ENCODE measurements at regions not wholly inside any gene's neighbourhood (a gene's known extent, or its start where the extent isn't known, plus 50 kb on each side); places are given as distances from the start of the nearest gene placed in this dataset.

- TF ChIP-seq, protein P1, sequence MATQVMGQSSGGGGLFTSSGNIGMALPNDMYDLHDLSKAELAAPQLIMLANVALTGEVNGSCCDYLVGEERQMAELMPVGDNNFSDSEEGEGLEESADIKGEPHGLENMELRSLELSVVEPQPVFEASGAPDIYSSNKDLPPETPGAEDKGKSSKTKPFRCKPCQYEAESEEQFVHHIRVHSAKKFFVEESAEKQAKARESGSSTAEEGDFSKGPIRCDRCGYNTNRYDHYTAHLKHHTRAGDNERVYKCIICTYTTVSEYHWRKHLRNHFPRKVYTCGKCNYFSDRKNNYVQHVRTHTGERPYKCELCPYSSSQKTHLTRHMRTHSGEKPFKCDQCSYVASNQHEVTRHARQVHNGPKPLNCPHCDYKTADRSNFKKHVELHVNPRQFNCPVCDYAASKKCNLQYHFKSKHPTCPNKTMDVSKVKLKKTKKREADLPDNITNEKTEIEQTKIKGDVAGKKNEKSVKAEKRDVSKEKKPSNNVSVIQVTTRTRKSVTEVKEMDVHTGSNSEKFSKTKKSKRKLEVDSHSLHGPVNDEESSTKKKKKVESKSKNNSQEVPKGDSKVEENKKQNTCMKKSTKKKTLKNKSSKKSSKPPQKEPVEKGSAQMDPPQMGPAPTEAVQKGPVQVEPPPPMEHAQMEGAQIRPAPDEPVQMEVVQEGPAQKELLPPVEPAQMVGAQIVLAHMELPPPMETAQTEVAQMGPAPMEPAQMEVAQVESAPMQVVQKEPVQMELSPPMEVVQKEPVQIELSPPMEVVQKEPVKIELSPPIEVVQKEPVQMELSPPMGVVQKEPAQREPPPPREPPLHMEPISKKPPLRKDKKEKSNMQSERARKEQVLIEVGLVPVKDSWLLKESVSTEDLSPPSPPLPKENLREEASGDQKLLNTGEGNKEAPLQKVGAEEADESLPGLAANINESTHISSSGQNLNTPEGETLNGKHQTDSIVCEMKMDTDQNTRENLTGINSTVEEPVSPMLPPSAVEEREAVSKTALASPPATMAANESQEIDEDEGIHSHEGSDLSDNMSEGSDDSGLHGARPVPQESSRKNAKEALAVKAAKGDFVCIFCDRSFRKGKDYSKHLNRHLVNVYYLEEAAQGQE (IDR thresholded peaks at IDR 0.05; ENCODE audit: insufficient read depth in 1 of 2, low read depth in 2 of 2, low read length in 2 of 2): no peak
These were observed 267.6 kb upstream of the ARHGAP42 start for GRCh38 chr11:100419518-100419917.

GRCh38 chr11:100434821-100435641 is 252.1 kb upstream of the ARHGAP42 start:
- TF ChIP-seq, protein P1 (IDR thresholded peaks at IDR 0.05; ENCODE audit: insufficient read depth in 1 of 2, low read depth in 2 of 2, low read length in 2 of 2): no peak

- TF ChIP-seq SIN3A (IDR thresholded peaks at IDR 0.05; ENCODE audit: borderline replicate concordance, insufficient read depth, low read length) (no peak), POLR2AphosphoS5 (IDR thresholded peaks at IDR 0.05; ENCODE audit: low read depth, low read length) (no peak), TAF1 (IDR thresholded peaks at IDR 0.05; ENCODE audit: borderline replicate concordance, insufficient read depth, low read length) (no peak), FOXP2 (optimal IDR thresholded peaks at IDR 0.05; ENCODE audit: borderline replicate concordance, extremely low read depth, extremely low read length, insufficient read depth) (no peak)
- TF ChIP-seq, protein P1 (IDR thresholded peaks at IDR 0.05; ENCODE audit: insufficient read depth in 1 of 2, low read depth in 2 of 2, low read length in 2 of 2): no peak
These were observed 248.7 kb upstream of the ARHGAP42 start for GRCh38 chr11:100438376-100438775.

DNA sequence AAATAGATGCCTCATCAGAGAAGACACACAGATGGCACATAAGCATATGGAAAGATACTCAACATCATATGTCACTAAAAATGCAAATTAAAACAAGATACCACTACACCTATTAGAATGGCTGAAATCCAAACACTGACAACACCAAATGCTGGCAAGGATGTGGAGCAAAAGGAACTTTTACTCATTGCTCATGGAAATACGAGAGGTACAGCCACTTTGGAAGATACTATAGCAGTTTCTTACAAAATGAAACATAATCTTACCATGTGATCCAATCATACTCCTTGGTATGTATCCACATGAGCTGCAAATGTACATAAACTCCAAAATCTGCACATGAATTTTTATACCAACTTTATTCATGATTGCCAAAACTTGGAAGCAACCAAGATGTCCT is 246.0 kb upstream of the ARHGAP42 start:
- no peak for TF ChIP-seq SIN3A (IDR thresholded peaks at IDR 0.05; ENCODE audit: borderline replicate concordance, insufficient read depth, low read length)
- no peak for TF ChIP-seq TAF1 (IDR thresholded peaks at IDR 0.05; ENCODE audit: borderline replicate concordance, insufficient read depth, low read length)
- no peak for TF ChIP-seq POLR2AphosphoS5 (IDR thresholded peaks at IDR 0.05; ENCODE audit: low read depth, low read length)
- TF ChIP-seq FOXP2 (optimal IDR thresholded peaks at IDR 0.05; ENCODE audit: borderline replicate concordance, extremely low read depth, extremely low read length, insufficient read depth): no peak
- TF ChIP-seq, protein P1 (IDR thresholded peaks at IDR 0.05; ENCODE audit: insufficient read depth in 1 of 2, low read depth in 2 of 2, low read length in 2 of 2): no peak

DNA sequence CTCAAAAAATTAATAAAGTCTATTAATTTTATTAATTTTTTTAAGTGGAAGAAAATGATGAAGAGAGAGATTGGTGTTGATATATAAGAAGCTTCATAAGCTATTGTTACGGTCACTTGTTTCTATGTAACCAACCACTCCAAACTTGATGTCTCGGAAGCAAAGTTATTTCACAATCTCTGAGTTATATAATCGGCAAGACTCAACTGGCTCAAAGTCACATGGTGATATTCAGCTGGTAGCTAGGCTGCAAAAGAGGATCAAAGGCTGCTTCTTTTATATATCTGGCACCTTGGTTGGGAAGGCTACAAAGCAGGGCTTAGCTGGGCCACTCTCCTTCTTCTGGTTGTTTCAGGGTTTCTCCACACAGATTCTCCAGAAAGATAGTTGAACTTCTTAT is 245.1 kb upstream of the ARHGAP42 start:
- no peak for TF ChIP-seq SIN3A (IDR thresholded peaks at IDR 0.05; ENCODE audit: borderline replicate concordance, insufficient read depth, low read length)
- no peak for TF ChIP-seq TAF1 (IDR thresholded peaks at IDR 0.05; ENCODE audit: borderline replicate concordance, insufficient read depth, low read length)
- TF ChIP-seq POLR2AphosphoS5 (IDR thresholded peaks at IDR 0.05; ENCODE audit: low read depth, low read length): no peak
- TF ChIP-seq, protein P1 (IDR thresholded peaks at IDR 0.05; ENCODE audit: insufficient read depth in 1 of 2, low read depth in 2 of 2, low read length in 2 of 2): no peak
- no peak for TF ChIP-seq FOXP2 (optimal IDR thresholded peaks at IDR 0.05; ENCODE audit: borderline replicate concordance, extremely low read depth, extremely low read length, insufficient read depth)

Data from PFSK-1 (cell line).